Stimulated activated CD4-positive, alpha-beta T cell treated with anti-CD3 and anti-CD28 coated beads, Interleukin-15, amount 100 ng/mL, for 48 hours (primary cell): ENCODE measurements at regions not wholly inside any gene's neighbourhood (a gene's known extent, or its start where the extent isn't known, plus 50 kb on each side); places are given as distances from the start of the nearest gene placed in this dataset.

Source experiments
- DNase-seq, 2 donors: peaks; one replicate each; pipeline ENCODE4 v3.0.0-alpha.2; 2020; ENCODE audit warnings: low read depth in 2 of 2

DNA sequence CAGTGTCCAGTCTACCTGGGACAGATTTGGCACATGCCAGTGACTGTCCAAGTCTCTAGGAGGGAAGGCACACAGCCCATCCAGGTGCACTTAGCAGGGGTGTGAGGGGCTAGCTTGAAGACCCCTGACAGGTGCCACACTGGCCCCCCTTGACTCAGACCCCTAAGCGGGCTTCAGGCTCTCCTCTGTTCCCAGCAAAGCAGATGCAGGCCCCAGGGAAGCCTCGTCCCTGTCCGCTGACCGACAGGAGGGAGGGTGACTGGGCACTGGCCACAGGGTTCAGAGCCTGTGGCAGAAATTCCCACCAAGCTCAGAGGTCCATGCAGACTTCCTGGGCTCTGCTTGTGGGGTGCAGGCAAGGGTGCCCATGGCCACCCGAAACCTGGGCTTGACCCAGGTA is 239.8 kb upstream of the MYT1L start:
- no peak for DNase-seq

DNA sequence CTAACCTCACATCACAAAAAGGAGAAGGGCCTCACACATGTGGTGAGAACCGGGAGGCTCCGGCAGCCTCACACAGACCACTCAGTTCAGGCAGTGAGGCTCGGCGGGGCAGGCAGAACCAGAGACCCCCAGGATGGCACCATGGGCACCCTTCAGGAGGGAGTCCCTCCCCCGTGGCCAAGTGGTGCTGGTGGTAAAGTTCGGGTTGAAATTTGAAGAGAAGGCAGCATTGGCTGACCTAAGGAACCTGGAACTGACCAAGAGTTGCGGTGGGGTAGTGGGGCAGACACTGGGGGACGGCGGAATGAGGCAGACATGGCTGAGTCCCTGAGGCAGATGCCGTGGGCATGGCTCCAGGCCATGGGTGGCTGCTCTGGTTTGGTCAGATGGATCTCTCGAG is 239.3 kb upstream of the MYT1L start:
- DNase-seq = no peak

DNA sequence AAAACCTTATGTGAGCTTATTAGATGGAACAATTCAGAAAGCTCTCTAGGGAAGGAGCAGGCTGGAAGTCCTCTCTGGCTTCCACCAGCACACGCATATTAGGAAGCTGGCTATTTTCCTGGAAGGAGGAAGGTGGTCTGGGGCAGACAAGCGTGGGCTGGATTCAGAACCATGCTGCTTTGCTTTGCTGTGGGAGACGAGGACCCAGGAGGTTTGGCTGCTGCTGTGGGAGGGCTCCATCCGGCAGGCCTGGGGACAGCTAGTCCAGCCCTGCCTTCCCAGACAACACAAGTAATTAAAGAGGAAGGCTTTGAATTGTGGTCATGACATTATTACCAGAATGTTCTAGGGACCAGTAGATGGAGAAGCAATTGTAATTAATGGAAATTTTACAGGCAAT is 238.8 kb upstream of the MYT1L start:
- DNase-seq = no peak

DNA sequence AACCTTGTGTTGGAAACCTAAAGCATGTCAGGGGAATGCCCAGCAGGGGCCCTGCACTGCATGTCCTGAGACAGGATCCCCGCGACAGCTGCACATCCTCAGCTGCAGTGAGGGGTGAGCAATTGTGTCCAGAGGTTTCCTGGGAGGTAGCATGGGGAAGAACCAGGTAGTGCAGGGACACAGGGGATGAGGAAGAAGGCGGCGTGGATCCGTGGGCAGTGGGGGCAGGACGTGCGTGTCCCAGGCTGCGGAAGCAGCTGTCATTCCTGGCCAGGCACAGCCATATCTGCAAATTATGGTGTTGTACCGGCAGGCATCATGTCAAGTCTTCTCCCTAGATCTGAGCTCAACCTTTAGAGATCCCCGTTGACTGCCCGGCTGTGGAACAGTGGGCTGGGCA is 238.2 kb upstream of the MYT1L start:
- no peak for DNase-seq

DNA sequence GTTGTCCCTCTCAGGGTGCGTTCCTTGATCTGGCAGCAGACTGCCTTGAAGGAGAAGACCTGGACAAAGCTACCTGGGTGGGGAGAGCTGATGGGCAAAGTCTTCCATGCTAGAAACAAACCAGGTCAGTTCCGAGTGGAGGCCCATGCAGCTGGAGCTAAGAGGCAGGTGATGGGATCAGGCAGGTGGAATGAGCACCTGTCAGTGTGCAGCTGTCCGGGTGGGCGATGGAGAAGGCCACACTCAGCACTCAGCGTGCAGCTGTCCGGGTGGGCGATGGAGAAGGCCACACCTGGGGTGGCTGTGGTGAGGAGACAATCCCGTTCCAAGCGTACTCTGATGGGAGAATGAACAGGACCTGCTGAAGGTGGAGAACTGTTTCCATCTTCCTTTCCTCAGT is 237.3 kb upstream of the MYT1L start:
- no peak for DNase-seq

DNA sequence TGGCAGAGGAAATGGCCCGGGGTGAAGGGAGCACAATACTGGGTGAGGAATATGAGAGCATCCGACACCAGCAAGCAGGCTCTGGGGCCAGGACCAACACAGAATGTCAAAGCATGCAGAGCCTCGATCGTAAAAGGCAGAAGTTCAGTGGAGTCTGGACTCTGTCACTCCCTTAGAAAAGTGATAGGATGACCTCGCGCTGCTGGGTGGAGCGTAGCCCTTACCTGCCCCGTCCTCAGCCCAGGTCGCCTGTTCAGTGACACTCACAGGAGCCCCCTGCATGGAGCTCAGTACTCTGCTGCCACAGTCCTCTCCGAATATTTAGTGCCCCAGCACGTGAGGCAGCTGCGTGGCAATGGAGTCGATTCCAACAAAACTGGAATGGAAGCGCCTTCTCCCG is 236.7 kb upstream of the MYT1L start:
- no peak for DNase-seq

DNA sequence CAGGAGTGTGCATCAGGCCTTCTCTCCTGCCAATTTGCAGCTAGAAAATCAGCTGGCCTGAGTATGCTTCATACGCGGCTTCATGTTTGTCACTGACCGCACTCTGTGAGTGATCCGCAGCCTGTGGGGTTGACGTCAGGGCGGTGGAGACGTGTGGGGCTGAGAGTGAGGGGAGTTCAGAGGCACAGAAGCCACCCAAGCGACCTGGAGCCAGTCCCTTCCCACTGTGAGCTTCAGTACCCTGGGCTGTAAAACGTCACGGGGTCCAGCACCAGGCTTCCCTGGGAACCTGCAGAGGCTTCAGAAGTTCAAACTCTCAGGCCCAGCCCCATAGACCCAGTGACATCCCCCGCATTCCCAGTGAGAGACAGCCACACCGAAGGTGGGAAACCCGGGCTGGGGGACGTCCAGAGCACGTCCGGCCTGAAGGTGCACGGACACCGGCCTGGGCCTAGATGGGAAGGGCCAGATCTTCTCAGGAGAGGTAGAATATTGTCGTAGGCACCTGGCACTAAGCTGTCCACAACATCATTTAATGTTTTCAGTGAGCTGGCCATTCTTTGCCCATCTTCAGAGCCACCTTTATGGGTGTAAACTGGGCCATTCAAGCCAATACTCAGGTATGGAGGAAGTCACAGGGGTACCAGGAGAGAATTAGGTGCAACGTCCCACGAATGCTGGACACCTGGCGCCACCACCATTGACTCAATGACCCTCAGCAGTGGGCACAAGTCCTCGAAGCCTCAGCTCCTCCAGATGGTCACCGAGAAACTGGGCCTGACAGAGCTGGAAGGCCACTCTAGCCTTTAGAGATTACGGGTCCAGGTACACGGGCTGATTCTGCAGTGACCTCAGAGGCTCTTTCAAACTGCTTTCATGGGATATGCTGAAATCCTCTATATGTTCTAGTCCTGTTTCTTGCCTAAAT is 235.6 kb upstream of the MYT1L start:
- DNase-seq = no peak

DNA sequence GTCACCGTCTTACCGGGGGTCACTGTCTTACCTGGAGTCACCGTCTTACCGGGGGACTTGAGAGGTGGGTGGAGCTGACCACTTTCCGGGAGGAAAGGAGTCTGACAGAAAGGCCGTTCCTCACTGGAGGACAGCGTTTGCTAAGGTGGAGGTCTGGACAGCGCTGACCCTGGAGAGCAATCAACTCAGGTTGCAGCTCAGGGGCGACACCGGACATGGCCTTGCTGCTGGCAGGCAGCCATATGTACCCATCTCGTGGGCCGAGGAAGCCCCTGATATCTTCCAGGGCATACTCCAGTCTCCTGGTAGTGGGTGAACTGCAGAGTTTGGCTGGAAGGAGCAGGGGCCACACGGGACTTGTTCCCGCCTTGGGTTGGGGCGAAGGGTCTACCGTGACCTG is 234.6 kb upstream of the MYT1L start:
- no peak for DNase-seq

DNA sequence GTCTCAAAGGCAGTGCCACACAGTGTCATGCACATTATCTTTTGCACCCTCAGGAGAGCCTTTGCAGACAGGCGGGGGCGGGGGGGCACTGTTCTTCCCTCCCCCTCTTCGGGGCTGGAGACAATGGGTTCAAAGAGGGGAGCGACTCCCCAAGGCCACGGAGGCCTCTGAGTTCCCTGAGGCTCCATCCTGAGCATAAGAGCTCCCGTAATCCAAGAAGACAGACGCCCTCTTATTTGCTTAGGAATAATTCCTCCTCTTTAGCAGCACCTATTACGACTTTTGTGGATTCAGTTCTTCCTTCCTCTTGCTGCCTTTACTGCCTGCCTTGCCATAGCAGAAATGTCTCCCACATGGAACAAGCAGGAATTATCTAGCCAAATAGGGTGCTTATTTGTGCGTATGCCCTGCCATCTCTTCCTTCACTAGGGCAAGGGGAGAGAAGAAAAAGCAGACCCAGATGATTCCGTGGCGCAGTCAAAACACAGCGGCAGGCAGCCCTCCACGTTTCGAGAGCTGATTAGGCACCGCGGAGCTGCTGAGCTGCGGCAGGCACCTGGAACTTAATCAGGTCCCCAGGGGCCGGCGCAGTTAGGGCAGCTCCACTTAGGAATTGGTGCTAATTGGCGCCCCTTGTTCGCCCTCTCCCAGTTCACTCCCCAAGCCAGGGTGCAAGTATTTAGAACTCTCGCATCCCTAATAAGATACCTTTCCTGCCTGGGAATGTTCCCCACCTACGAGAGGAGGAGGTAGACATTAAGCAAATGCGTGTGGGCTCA is 233.4 kb upstream of the MYT1L start:
- no peak for DNase-seq

DNA sequence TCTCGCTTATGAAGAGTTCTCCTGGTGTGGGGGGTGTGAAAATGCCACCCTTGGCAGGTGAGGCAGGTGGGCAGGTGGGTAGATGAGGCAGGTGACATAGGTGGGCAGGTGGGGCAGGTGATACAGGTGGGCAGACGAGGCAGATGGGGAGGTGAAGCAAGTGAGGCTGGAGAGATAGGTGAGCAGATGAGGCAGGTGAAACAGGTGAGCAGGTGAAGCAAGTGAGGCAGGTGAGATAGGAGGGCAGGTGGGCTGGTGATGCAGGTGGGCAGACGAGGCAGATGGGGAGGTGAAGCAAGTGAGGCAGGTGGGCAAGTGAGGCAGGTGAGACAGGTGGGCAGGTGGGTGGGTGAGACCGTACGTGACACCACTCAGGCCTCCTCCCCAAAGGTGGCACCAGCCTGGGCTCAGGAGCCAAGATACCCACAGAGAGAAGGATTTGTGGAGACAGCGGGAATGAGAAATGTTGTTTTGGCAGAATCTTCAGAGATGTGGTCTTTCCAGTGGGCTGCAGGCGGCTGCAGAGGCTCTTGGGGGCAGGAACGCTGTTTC is 232.3 kb upstream of the MYT1L start:
- DNase-seq = no peak

DNA sequence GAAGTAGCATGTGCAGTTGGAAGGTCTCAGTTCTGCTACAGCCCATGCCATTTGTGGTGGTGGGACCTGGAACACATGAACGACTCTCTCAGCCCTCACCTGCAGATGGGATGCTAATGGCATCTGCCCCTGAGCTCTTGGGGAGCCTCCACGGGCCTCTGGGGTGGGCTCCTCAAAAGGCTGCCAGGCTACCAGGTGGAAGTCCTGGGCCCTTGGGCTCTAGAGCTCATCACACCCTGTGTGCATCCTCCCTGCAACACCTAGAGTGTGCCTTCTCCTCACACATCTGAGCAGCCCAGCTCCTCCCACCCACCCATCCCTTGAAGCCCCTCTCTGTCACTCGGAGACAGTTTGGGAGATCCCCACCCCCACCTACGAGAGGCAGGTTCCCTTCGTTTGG is 231.8 kb upstream of the MYT1L start:
- no peak for DNase-seq

DNA sequence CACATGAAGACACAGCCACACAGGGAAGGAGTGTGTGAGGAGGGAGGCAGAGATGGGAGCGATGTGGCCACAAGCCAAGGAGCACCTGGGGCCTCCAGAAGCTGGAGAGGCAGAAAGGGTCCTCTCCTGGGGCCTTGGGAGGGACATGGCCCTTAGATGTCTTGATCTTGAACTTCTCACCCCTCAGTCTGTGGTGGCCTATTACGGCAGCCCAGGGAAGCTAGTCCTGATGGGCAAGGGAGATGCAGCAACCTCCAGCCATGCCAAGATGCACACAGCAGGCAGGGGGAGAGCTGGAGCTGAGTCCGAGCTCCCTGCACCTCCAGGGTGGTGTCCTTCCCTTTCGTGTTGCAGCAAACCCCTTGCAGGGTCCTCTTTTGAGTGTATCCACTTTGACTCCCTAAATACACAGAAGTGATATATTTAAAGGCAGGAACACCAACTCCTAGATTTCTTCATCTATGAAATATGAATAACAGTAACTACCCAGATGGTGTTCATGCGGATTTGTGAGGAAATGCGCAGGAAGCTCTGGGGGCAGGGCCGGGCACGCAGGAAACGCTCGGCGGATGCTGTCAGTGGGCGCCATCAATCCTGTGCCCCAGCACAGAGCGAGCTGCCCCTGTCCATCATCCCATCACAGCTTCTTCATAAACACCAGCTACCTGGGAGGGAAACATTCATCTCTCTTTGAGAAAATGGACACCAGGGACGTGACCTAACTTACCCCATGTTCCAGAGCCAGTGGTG is 230.4 kb upstream of the MYT1L start:
- no peak for DNase-seq

DNA sequence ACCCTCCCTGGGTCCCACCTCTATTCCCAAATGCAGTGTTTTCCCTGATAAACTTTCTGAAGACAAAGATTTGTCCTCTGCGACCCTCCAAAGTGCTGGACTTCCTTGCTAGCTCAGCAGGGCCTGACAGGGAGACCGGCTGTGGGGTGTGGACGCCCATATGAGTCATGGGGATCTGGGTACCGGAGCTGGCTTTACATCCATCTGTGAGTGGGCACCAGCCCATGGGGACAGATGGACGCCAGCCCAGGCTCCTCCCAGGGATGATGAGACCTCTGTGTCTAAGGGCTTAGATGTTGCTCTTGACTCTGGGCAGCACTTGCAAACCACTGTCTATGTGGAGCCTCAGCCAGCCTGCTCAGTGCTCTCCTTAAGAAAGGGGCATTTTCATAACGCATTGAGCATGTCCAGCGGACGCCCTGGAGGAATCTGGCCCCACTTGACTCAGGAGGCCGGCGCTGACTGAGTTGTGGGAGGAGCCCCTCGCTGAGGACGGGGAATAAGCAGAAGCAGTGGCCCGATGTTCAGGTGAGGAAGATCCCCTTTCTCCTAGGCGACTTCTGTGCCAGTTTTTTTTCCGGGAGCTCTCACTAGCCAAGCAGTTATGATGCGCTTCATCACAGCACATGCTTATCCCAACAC is 229.4 kb upstream of the MYT1L start:
- no peak for DNase-seq

DNA sequence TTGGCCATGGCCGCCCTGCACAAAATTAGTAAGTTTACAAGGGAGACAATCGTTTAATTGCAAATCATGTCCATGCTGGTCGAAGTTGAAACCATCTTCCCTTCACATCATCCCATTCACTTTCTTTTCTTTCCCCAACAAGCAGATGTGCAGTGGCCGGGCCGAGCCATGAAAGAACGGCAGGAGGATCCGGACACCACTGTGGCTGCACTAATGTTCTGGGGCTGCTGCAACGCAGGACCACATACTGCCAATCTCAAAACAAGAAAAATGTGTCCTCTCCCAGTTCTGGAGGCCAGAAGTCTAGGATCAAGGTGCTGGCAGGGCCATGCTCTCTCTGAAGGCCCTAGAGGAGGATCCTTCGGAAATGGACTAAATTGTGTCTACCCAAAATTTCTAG is 227.4 kb upstream of the MYT1L start:
- DNase-seq = no peak

DNA sequence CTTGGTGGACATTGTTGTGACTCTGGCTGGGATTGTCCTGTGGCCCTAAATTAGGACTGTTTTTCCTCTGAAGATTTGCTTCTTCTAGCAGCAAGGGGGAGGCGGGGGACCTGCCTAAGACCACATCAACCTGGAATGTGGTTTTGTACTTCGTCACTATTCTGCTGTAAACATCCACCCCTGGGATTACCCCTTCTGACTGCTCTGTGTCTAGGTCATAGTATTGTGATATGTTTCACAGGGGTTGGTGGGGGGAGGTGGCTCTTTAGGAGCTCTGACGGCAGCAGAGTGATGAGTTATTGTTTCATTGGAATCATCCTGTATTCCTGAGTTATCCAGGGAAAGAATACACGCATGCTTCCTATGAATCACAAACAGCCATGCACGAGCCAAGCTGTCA is 226.4 kb upstream of the MYT1L start:
- DNase-seq = no peak

DNA sequence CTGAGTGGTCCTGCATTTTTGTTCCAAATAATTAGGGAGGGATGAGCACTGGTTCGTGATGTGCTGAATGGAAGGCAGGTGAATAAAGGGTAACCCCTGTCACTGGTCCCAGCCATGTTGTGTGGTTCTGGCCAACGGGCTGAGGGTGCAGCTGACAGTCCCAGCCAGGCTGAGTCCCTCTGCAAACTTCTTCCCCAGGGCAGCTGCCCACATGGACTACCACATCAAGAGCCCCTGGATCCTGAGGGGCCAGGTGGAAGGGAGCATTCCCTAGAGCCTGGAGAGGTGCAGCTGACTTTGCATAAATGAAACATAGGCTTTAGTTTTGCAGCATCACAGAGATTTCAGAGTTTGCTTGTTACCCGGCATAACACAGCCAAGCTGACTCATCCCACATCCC is 219.8 kb upstream of the MYT1L start:
- DNase-seq = no peak

DNA sequence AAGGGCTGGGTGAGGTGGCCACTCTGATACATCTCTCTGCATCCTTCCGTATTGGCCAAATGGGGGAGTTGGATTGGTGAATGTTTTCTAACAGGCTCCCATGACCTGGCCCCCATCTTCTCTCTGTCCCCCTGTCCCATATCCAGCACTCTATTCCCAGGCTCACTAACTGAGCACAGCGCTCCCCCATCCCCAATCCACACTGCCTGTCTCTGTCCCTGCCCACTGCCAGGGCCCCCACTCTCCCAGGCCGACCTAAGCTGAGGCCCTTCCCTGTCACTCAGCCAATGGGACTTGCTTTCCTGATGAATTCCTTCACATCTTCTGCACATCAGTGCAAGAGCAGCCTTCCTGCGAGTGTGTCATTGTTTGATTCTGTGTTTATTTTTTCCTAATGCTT is 216.8 kb upstream of the MYT1L start:
- DNase-seq = no peak

DNA sequence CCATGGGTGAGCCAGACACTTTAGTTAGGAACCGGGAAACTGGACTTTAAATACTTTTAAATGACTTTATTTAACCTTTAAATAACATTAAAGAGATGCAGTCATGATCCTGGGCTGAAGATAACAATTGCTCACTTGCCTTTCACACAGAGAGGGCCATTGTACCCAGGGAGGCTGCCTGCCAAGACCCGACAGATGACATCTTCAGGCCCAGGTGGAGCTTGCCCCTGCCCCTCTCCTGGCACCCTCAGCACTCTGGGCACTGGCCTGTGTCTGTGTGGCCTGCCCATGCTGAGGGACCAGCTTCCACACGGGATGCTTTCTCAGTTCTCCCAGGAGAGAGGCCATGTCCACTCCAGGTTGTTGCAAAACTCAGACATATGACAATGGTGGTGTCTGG is 216.4 kb upstream of the MYT1L start:
- DNase-seq = no peak

DNA sequence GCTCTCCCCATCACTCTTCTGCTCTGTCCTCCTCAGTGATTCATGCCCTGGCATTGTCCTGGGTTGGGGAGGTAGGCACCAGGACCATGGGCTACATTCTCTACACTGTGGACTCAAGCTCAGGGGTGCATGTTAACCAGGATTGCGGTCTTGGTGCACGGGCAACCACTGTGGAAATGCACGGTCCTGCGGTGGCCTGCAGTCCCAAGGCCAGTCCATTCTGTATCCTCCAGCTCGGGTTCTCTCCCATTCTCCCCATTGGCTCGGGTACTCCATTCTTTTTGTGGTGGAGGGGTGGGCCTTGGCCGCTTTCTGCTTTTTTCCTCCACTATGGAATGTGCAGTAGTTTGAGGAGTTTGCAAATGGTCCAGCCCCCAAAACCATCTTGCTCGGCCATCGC is 215.0 kb upstream of the MYT1L start:
- DNase-seq = no peak

DNA sequence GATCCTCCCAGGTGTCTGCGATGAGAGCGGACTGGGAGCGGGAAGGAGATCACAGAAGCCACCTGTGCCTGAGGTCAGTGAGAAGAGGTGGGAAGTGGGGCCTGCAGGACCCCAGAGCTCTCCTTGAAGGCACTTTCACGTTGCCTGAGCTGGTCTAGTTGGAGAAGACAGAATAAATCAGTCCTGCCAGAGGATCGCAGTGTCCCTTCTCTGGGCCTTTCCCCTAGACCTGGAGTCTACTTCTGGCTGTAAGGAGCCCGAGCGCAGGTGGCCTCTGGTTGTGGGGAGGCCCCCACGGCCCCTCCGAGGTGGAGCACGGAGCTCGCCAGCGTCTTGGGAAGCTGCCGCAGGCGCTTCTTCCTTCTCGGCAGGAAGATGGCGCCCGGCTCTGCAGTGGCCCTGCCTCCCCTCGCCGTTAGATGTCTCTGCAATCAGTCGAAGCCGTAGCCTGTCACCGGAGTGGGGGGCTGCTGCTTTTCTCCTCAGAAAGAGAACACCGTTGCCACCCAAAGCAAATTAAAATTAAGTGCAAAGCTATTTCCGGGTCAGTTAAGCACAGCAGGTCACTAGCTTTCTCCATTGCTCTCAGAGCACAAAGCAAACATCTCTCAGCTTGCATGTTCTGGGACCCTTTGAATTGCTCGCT is 212.0 kb upstream of the MYT1L start:
- no peak for DNase-seq

DNA sequence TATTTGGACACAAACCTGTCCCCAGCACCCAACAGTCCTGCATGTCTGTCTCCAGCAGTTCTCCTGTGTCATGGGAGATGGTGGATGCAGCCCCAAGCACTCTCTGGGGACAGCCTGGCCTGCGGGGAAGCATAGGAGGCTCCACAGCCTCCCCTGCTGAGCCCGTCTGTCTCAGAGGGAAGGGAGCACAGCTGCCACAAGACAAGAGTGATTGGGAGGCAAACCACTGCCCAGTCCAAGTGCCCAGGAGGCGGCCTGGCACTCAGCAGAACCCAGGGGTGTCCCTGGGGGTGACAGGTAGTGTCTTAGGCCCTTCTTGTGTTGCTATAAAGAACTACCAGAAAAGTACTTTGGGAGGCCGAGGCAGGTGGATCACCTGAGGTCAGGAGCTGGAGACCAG is 211.2 kb upstream of the MYT1L start:
- no peak for DNase-seq
